ENCODE measurements at regions not wholly inside any gene's neighbourhood (a gene's known extent, or its start where the extent isn't known, plus 50 kb on each side); places are given as distances from the start of the nearest gene placed in this dataset.

- TF ChIP-seq HDGF (IDR thresholded peaks at IDR 0.05; ENCODE audit: borderline replicate concordance) = no peak
- no peak for TF ChIP-seq FOXK2 (IDR thresholded peaks at IDR 0.05)
- TF ChIP-seq ARNT (IDR thresholded peaks at IDR 0.05) = no peak
Observed at GRCh38 chr11:80593648-80594374, 1153.0 kb upstream of the TENM4 start.
